Neural progenitor cell (in vitro differentiated cells): ENCODE measurements at regions not wholly inside any gene's neighbourhood (a gene's known extent, or its start where the extent isn't known, plus 50 kb on each side); places are given as distances from the start of the nearest gene placed in this dataset.
"Not testable (repeated sequence)": the region's sequence is repeated elsewhere in the genome, so short reads cannot be mapped to it uniquely, and the experiment has no call there.

Source experiments
- DNase-seq: peaks from one replicate; pipeline ENCODE4 v3.0.0-alpha.2; 2016; ENCODE audit warnings: low spot score
- H2AFZ ChIP-seq: fragments of 200-600 bp; sonication (generic); replicated peaks from 2 replicates; pipeline ENCODE4 v1.6.1; 2016; ENCODE audit warnings: antibody characterized with exemption
- H3F3A ChIP-seq: fragments of 200-600 bp; sonication (generic); 2 replicates; pipeline ENCODE4 v1.6.1; 2016; ENCODE audit warnings: antibody characterized with exemption, low read depth
- H3K27ac ChIP-seq: fragments of 200-600 bp; sonication (generic); 2 replicates; pipeline ENCODE4 v1.5.1; 2016; ENCODE audit warnings: mild to moderate bottlenecking
- H3K27me3 ChIP-seq: fragments of 200-600 bp; sonication (generic); 2 replicates; pipeline ENCODE4 v1.6.1; 2016; ENCODE audit warnings: mild to moderate bottlenecking, moderate library complexity
- H3K36me3 ChIP-seq: fragments of 200-600 bp; sonication (generic); 2 replicates; pipeline ENCODE4 v1.5.1; 2016
- H3K4me1 ChIP-seq: fragments of 200-600 bp; sonication (generic); 2 replicates; pipeline ENCODE4 v1.6.1; 2016; ENCODE audit warnings: mixed run types
- H3K4me2 ChIP-seq: fragments of 200-600 bp; sonication (generic); 2 replicates; pipeline ENCODE4 v1.6.1; 2016
- H3K4me3 ChIP-seq: fragments of 200-600 bp; sonication (generic); 2 replicates; pipeline ENCODE4 v1.5.1; 2016
- H3K79me2 ChIP-seq: fragments of 200-600 bp; sonication (generic); 2 replicates; pipeline ENCODE4 v1.6.1; 2016; ENCODE audit warnings: low read depth
- H3K9ac ChIP-seq: fragments of 200-600 bp; sonication (generic); 2 replicates; pipeline ENCODE4 v1.6.1; 2016
- H3K9me3 ChIP-seq: fragments of 200-600 bp; sonication (generic); 2 replicates; pipeline ENCODE4 v1.5.1; 2016; ENCODE audit warnings: low read depth
- H4K20me1 ChIP-seq: fragments of 200-600 bp; sonication (generic); 2 replicates; pipeline ENCODE4 v1.6.1; 2016; ENCODE audit warnings: low read depth
- H3K27ac Mint-ChIP-seq: 3 replicates; pipeline ENCODE4 v1.8.0; 2021; ENCODE audit warnings: mixed read lengths
- H3K27me3 Mint-ChIP-seq: 2 replicates; pipeline ENCODE4 v1.8.0; 2022; ENCODE audit warnings: low read depth, mild to moderate bottlenecking, inconsistent platforms, moderate library complexity, mixed read lengths; ENCODE audit not compliant: insufficient read depth
- H3K36me3 Mint-ChIP-seq: 3 replicates; pipeline ENCODE4 v1.8.0; 2021; ENCODE audit warnings: mixed read lengths
- H3K4me1 Mint-ChIP-seq: 3 replicates; pipeline ENCODE4 v1.8.0; 2021; ENCODE audit warnings: mixed read lengths
- H3K4me3 Mint-ChIP-seq: 3 replicates; pipeline ENCODE4 v1.8.0; 2021; ENCODE audit warnings: mild to moderate bottlenecking, moderate library complexity, mixed read lengths
- H3K9me3 Mint-ChIP-seq: 3 replicates; pipeline ENCODE4 v1.8.0; 2020; ENCODE audit warnings: mixed read lengths

DNA sequence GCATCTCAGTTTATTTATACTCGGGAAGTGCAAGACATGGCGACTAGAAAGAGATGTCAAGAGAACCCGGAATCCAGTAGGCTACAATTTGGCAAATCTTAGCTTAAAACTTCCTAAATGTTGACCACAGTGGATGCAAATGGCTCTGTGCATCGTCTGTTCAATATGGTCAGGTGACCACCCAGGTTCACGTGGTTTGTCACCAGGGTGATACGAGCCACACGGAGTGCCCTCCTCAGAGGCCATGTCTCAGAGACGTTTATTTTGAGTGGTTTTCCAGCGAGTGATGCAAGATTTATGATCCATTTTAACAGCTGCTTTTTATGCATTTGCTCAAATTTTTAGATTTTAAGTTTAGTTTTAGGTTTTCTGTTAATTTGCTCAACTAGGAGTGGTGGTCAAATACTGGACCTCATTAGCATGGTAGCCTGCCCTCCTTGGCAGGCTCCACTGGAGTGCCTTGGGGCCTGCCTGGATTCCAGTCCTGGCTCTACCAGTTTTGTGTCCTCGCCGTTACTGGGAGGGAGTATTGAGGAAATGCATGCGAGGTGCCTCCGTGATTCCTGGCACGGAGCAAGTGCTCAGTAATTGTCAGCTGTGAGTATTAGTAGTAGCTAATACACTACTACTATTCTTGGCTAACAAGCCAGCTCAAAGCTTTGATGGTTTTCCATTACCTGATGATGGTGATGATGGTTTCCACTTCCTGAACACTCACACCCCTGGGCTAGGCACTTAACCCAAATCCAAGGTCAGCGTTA, 53.9 kb upstream of the APOD start:
- not testable (repeated sequence) for H3K79me2 ChIP-seq, DNase-seq, H3K36me3 ChIP-seq, H2AFZ ChIP-seq, H3K4me1 Mint-ChIP-seq, H3K27me3 ChIP-seq, H3K9me3 Mint-ChIP-seq, H3K27ac ChIP-seq, H3K4me3 ChIP-seq, H3F3A ChIP-seq, H3K4me1 ChIP-seq, H3K9ac ChIP-seq, H3K27me3 Mint-ChIP-seq, H3K36me3 Mint-ChIP-seq, H3K4me2 ChIP-seq, H3K27ac Mint-ChIP-seq, H3K9me3 ChIP-seq, H4K20me1 ChIP-seq
- H3K4me3 Mint-ChIP-seq = peak overlapping the region; percentile 42

DNA sequence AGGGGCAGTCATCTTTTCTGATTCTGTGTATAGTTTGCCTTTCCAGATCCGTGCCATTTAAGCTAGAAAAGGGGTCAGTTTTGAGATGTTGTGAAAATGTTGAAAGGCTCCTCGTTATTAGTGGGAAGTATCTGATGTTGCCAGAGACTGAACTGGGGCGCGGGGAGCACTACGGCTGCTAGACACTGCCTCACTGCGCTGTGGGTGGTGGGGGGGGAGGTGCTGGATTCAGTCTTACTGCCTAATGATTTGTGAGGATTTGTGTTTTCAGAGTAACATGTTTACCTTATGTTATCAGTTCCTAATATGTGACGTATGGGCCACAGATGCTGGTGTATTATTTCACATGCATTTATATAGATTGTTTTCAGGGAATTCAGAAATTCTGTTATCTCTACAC, 53.3 kb upstream of the APOD start:
- H3K9ac ChIP-seq, H2AFZ ChIP-seq, H3K27ac Mint-ChIP-seq, H3K27ac ChIP-seq, H3K4me1 Mint-ChIP-seq, H3K27me3 Mint-ChIP-seq, H3K4me2 ChIP-seq, H3F3A ChIP-seq, DNase-seq, H3K9me3 ChIP-seq, H3K4me1 ChIP-seq, H4K20me1 ChIP-seq, H3K9me3 Mint-ChIP-seq, H3K36me3 Mint-ChIP-seq, H3K79me2 ChIP-seq, H3K4me3 ChIP-seq, H3K27me3 ChIP-seq, H3K36me3 ChIP-seq: not testable (repeated sequence)
- H3K4me3 Mint-ChIP-seq = peak overlapping the region; percentile 42

DNA sequence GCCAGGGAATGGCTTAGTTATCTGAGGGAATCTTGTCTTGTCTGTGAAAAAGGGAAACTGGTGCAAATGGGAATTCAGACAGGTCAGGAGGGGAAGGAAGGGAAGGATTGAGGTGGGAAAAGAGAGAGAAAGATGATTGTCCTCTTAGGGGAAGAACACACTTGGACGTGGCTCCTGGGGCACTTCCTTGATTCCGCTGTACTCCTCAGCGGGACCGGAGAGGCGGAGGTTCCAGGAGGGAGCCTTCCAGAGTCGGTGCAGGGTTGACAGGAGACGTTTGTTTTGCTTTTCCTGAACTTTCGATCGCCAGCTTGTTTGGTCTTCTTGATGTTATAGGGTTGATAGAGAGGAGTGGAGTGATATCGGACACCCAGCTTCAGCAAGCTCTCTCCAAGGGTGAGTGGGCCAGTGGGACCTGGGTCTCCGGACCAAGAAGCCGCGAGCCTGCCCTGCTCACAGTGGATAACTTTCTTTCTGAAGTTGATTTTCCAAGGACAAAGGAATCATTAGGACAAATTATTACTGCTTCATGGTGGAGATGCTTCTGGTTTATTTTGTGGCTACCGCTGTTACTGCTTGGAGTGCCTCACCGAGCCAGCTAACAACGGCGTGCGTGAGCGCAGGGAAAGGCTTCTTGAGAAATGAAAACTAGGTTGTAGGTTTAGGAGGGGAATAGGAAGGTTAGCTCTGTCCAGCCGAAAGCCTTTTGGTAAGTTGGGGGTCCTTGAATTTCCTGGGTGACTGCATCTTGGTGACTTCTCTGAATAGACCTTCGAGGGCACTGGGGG, 52.4 kb upstream of the APOD start:
- H3K27me3 ChIP-seq, H3K27ac ChIP-seq, H3K36me3 Mint-ChIP-seq, H3K4me1 Mint-ChIP-seq, H3K27ac Mint-ChIP-seq, H3K36me3 ChIP-seq, H3K27me3 Mint-ChIP-seq, DNase-seq, H3K9ac ChIP-seq, H3K4me1 ChIP-seq, H3K79me2 ChIP-seq, H3K9me3 Mint-ChIP-seq, H3F3A ChIP-seq, H4K20me1 ChIP-seq, H2AFZ ChIP-seq, H3K9me3 ChIP-seq: not testable (repeated sequence)
- peak overlapping the region; percentile 69 for H3K4me2 ChIP-seq
- peak overlapping the region; percentile 72 for H3K4me3 Mint-ChIP-seq
- peak overlapping the region; percentile 36 for H3K4me3 ChIP-seq

DNA sequence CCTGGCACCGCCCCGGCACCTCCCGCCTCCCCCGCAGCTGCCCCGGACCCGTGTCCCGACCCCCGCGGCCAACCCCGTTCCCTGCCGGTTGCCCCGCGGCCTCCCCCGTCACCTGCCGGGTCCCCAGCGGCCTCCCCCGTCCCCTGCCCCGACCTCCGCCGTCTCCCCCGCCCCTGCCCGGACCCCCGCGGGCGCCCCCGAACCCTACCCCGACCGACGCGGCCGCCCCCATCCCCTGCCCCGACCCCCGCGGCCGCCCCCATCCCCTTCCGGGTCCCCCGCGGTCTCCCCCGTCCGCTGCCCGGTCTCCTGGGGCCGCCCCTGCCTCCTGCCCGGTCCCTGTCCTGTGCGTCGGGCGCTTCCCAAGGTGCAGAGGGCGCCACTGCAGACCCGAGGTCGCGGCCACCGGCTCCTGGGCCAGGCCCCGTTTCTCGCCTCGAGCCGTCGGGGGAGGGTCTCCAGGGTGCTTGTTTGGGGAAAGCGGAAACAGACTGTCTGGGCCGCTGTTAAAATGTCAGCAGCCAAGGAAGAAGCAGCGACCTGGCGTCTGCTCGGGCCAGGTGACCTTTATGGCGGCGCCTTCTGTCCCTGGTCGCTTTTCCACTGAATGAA, 51.6 kb upstream of the APOD start:
- H3K4me2 ChIP-seq = peak overlapping the region; percentile 69
- not testable (repeated sequence) for H3K4me1 Mint-ChIP-seq, H3K9me3 Mint-ChIP-seq, H3K27ac ChIP-seq, H3K27me3 ChIP-seq, H3K4me3 Mint-ChIP-seq, H4K20me1 ChIP-seq, H3K79me2 ChIP-seq, H3K4me1 ChIP-seq, H3K27ac Mint-ChIP-seq, H3F3A ChIP-seq, H3K9me3 ChIP-seq, H3K36me3 ChIP-seq, H3K9ac ChIP-seq, H2AFZ ChIP-seq, DNase-seq, H3K27me3 Mint-ChIP-seq, H3K36me3 Mint-ChIP-seq
- peak overlapping the region; percentile 36 for H3K4me3 ChIP-seq

DNA sequence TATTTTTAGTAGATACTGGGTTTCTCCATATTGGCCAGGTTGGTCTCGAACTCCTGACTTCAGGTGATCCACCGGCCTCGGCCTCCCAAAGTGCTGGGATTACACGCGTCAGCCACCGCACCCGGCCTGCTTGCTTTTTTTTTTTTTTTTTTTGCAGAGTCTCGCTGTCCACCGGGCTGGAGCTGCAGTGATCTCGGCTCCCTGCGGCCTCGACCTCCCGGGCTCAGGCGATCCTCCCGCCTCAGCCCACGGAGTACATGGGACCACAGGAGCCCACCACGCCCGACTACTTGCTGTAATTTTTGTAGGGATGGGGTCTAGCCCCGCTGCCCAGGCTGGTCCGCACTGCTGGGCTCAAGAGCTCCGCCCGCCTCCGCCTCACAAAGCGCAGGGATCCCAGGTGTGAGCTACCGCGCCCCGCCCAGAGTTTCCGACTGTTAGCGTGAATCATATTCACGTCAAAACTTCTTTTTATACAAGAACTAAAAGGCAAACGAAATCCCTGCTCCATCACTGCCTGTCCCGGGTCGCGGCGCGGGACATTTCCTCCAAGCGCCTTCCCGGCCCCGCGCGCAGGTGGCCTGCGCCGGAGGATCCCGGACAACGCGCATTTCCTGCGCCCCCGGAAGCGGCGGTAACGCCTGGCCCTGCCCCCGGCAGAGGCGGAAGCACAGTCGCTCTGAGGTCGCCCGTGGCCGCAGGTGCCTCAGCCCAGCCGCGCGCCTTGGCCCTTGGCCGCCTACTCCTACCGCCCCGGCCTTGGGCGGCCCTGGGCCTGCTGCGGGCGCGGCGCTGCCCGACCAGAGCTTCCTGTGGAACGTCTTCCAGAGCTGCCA, 50.9 kb upstream of the APOD start:
- H3K27me3 Mint-ChIP-seq, H3K27ac Mint-ChIP-seq, H3K4me1 Mint-ChIP-seq, H3F3A ChIP-seq, DNase-seq, H3K79me2 ChIP-seq, H3K27me3 ChIP-seq, H3K9me3 ChIP-seq, H3K36me3 Mint-ChIP-seq, H3K9ac ChIP-seq, H3K4me3 Mint-ChIP-seq, H3K36me3 ChIP-seq, H3K27ac ChIP-seq, H3K9me3 Mint-ChIP-seq, H4K20me1 ChIP-seq, H3K4me1 ChIP-seq: not testable (repeated sequence)
- H3K4me2 ChIP-seq = peak overlapping the region; percentile 73
- peak overlapping the region; percentile 80 for H2AFZ ChIP-seq
- peak overlapping the region; percentile 62 for H3K4me3 ChIP-seq
